Activated CD4-positive, alpha-beta memory T cell treated with anti-CD3 and anti-CD28 coated beads, Interleukin-2, amount 10 ng/mL, durations not matched to agents 7 days and 5 days (primary cell): ENCODE measurements at regions not wholly inside any gene's neighbourhood (a gene's known extent, or its start where the extent isn't known, plus 50 kb on each side); places are given as distances from the start of the nearest gene placed in this dataset.

Source experiments
- CTCF ChIA-PET: fragments of 350-600 bp; sonication (Branson Sonifier 250); formaldehyde crosslinking; loops from one replicate; lab custom pipeline; 2021; ENCODE audit warnings: antibody characterized with exemption, inconsistent platforms; lab: Charles Lee
- POLR2A ChIA-PET: fragments of 350-600 bp; sonication (Branson Sonifier 250); formaldehyde crosslinking; loops from one replicate; lab custom pipeline; 2021; ENCODE audit warnings: antibody characterized with exemption; lab: Charles Lee
- DNase-seq: peaks from one replicate; pipeline ENCODE4 v3.0.0-alpha.2; 2020
- H3K27ac Mint-ChIP-seq: one replicate; pipeline ENCODE4 v1.8.0; 2021; ENCODE audit warnings: mild to moderate bottlenecking, mixed read lengths
- H3K27me3 Mint-ChIP-seq: one replicate; pipeline ENCODE4 v1.8.0; 2021; ENCODE audit warnings: mixed read lengths
- H3K36me3 Mint-ChIP-seq: one replicate; pipeline ENCODE4 v1.8.0; 2021; ENCODE audit warnings: low read depth, mixed read lengths
- H3K4me1 Mint-ChIP-seq: one replicate; pipeline ENCODE4 v1.8.0; 2021; ENCODE audit warnings: mixed read lengths
- H3K4me3 Mint-ChIP-seq: one replicate; pipeline ENCODE4 v1.8.0; 2021; ENCODE audit warnings: mild to moderate bottlenecking, mixed read lengths
- H3K9me3 Mint-ChIP-seq: one replicate; pipeline ENCODE4 v1.8.0; 2021; ENCODE audit warnings: mixed read lengths

- Mint-ChIP-seq H3K4me1 (no peaks in the 10 kb centered on the region), H3K4me3 (no peak overlapping the region), H3K36me3 (no peaks in the 10 kb centered on the region), H3K27me3 (peaks cover 8% of the 10 kb centered on the region), H3K9me3 (no peaks in the 10 kb centered on the region), H3K27ac (no peak overlapping the region)
- ChIA-PET POLR2A (no interaction called here), CTCF (no interaction called here)
- DNase-seq: no peak
These were observed 302.5 kb downstream of the EMP1 start for GRCh38 chr12:13499008-13499407.

GRCh38 chr12:13496111-13496510, 299.6 kb downstream of the EMP1 start:
- DNase-seq: no peak
- CTCF ChIA-PET: no interaction called here
- no peak overlapping the region for H3K4me3 Mint-ChIP-seq
- POLR2A ChIA-PET: no interaction called here
- H3K27ac Mint-ChIP-seq: no peak overlapping the region
- H3K36me3 Mint-ChIP-seq: no peaks in the 10 kb centered on the region
- H3K27me3 Mint-ChIP-seq: peaks cover 5% of the 10 kb centered on the region
- H3K4me1 Mint-ChIP-seq: no peaks in the 10 kb centered on the region
- no peaks in the 10 kb centered on the region for H3K9me3 Mint-ChIP-seq

GRCh38 chr12:13489246-13489645, 292.7 kb downstream of the EMP1 start:
- CTCF ChIA-PET: no interaction called here
- Mint-ChIP-seq H3K27ac (no peak overlapping the region), H3K36me3 (no peaks in the 10 kb centered on the region), H3K4me1 (no peaks in the 10 kb centered on the region), H3K27me3 (peaks cover under 1% of the 10 kb centered on the region), H3K9me3 (no peaks in the 10 kb centered on the region), H3K4me3 (no peak overlapping the region)
- no peak for DNase-seq
- POLR2A ChIA-PET: no interaction called here

- peaks cover 2% of the 10 kb centered on the region for H3K27me3 Mint-ChIP-seq
- no peak for DNase-seq
- H3K36me3 Mint-ChIP-seq: no peaks in the 10 kb centered on the region
- no peaks in the 10 kb centered on the region for H3K9me3 Mint-ChIP-seq
- no peaks in the 10 kb centered on the region for H3K4me1 Mint-ChIP-seq
- no peak overlapping the region for H3K27ac Mint-ChIP-seq
- ChIA-PET POLR2A (no interaction called here), CTCF (no interaction called here)
- H3K4me3 Mint-ChIP-seq: no peak overlapping the region
These were observed 290.8 kb downstream of the EMP1 start for GRCh38 chr12:13487326-13487725.

- ChIA-PET POLR2A (no interaction called here), CTCF (no interaction called here)
- Mint-ChIP-seq H3K36me3 (no peaks in the 10 kb centered on the region), H3K4me3 (no peak overlapping the region), H3K27me3 (peaks cover 2% of the 10 kb centered on the region), H3K9me3 (no peaks in the 10 kb centered on the region), H3K4me1 (no peaks in the 10 kb centered on the region), H3K27ac (no peak overlapping the region)
- DNase-seq: no peak
These were observed 290.3 kb downstream of the EMP1 start for GRCh38 chr12:13486794-13487193.

- Mint-ChIP-seq H3K4me3 (no peak overlapping the region), H3K4me1 (no peaks in the 10 kb centered on the region), H3K27ac (no peak overlapping the region), H3K36me3 (no peaks in the 10 kb centered on the region), H3K9me3 (no peaks in the 10 kb centered on the region), H3K27me3 (peaks cover 2% of the 10 kb centered on the region)
- ChIA-PET POLR2A (no interaction called here), CTCF (no interaction called here)
- no peak for DNase-seq
These were observed 282.2 kb downstream of the EMP1 start for GRCh38 chr12:13478650-13479181.

GRCh38 chr12:13474381-13474780, 277.9 kb downstream of the EMP1 start:
- no peak overlapping the region for H3K4me3 Mint-ChIP-seq
- POLR2A ChIA-PET: no interaction called here
- DNase-seq: no peak
- no peaks in the 10 kb centered on the region for H3K36me3 Mint-ChIP-seq
- no peak overlapping the region for H3K27ac Mint-ChIP-seq
- CTCF ChIA-PET: no interaction called here
- H3K4me1 Mint-ChIP-seq: peaks cover 7% of the 10 kb centered on the region
- H3K9me3 Mint-ChIP-seq: no peaks in the 10 kb centered on the region
- no peaks in the 10 kb centered on the region for H3K27me3 Mint-ChIP-seq

GRCh38 chr12:13472690-13473089, 276.2 kb downstream of the EMP1 start:
- Mint-ChIP-seq H3K4me1 (peaks cover 7% of the 10 kb centered on the region), H3K36me3 (no peaks in the 10 kb centered on the region), H3K4me3 (no peak overlapping the region), H3K27me3 (no peaks in the 10 kb centered on the region), H3K27ac (no peak overlapping the region), H3K9me3 (no peaks in the 10 kb centered on the region)
- POLR2A ChIA-PET: no interaction called here
- no peak for DNase-seq
- CTCF ChIA-PET: no interaction called here

GRCh38 chr12:13471471-13471870, 274.9 kb downstream of the EMP1 start:
- no peaks in the 10 kb centered on the region for H3K36me3 Mint-ChIP-seq
- H3K27me3 Mint-ChIP-seq: peaks cover under 1% of the 10 kb centered on the region
- POLR2A ChIA-PET: no interaction called here
- CTCF ChIA-PET: interaction anchor here (0.6 kb wide), 1 partner anchor 1498 kb away, joined by 3 read pairs; no protein-coding TSS in a partner anchor
- peaks cover 7% of the 10 kb centered on the region for H3K4me1 Mint-ChIP-seq
- no peaks in the 10 kb centered on the region for H3K9me3 Mint-ChIP-seq
- DNase-seq: no peak
- no peak overlapping the region for H3K27ac Mint-ChIP-seq
- no peak overlapping the region for H3K4me3 Mint-ChIP-seq

- Mint-ChIP-seq H3K4me1 (no peaks in the 10 kb centered on the region), H3K27ac (no peak overlapping the region), H3K9me3 (no peaks in the 10 kb centered on the region), H3K27me3 (peaks cover 2% of the 10 kb centered on the region), H3K4me3 (no peak overlapping the region), H3K36me3 (no peaks in the 10 kb centered on the region)
- ChIA-PET CTCF (no interaction called here), POLR2A (no interaction called here)
- no peak for DNase-seq
These were observed 269.1 kb downstream of the EMP1 start for GRCh38 chr12:13465635-13466034.

GRCh38 chr12:13463189-13463588, 266.7 kb downstream of the EMP1 start:
- no peaks in the 10 kb centered on the region for H3K9me3 Mint-ChIP-seq
- H3K4me3 Mint-ChIP-seq: no peak overlapping the region
- DNase-seq: no peak
- no peak overlapping the region for H3K27ac Mint-ChIP-seq
- no peaks in the 10 kb centered on the region for H3K36me3 Mint-ChIP-seq
- no peaks in the 10 kb centered on the region for H3K4me1 Mint-ChIP-seq
- ChIA-PET CTCF (no interaction called here), POLR2A (no interaction called here)
- H3K27me3 Mint-ChIP-seq: peaks cover 2% of the 10 kb centered on the region

- CTCF ChIA-PET: no interaction called here
- Mint-ChIP-seq H3K4me3 (no peak overlapping the region), H3K9me3 (no peaks in the 10 kb centered on the region), H3K27ac (no peak overlapping the region), H3K27me3 (peaks cover 2% of the 10 kb centered on the region), H3K36me3 (no peaks in the 10 kb centered on the region), H3K4me1 (no peaks in the 10 kb centered on the region)
- POLR2A ChIA-PET: no interaction called here
- DNase-seq: no peak
These were observed 265.9 kb downstream of the EMP1 start for GRCh38 chr12:13462450-13462849.

- ChIA-PET CTCF (no interaction called here), POLR2A (no interaction called here)
- Mint-ChIP-seq H3K4me3 (no peak overlapping the region), H3K36me3 (no peaks in the 10 kb centered on the region), H3K9me3 (no peaks in the 10 kb centered on the region), H3K27ac (no peak overlapping the region), H3K4me1 (no peaks in the 10 kb centered on the region), H3K27me3 (peaks cover 1% of the 10 kb centered on the region)
- no peak for DNase-seq
These were observed 259.2 kb downstream of the EMP1 start for GRCh38 chr12:13455778-13456144.

GRCh38 chr12:13454991-13455777, 258.7 kb downstream of the EMP1 start:
- no peaks in the 10 kb centered on the region for H3K36me3 Mint-ChIP-seq
- ChIA-PET CTCF (no interaction called here), POLR2A (no interaction called here)
- DNase-seq: no peak
- no peaks in the 10 kb centered on the region for H3K9me3 Mint-ChIP-seq
- no peaks in the 10 kb centered on the region for H3K4me1 Mint-ChIP-seq
- peaks cover 2% of the 10 kb centered on the region for H3K27me3 Mint-ChIP-seq
- H3K27ac Mint-ChIP-seq: no peak overlapping the region
- H3K4me3 Mint-ChIP-seq: no peak overlapping the region
